ENCODE measurements at regions not wholly inside any gene's neighbourhood (a gene's known extent, or its start where the extent isn't known, plus 50 kb on each side); places are given as distances from the start of the nearest gene placed in this dataset.
"Not testable (repeated sequence)": the region's sequence is repeated elsewhere in the genome, so short reads cannot be mapped to it uniquely, and the experiment has no call there.

GRCh38 chr5:36426070-36426469 is 124.4 kb upstream of the RANBP3L start:
- TF ChIP-seq CTCF (IDR thresholded peaks at IDR 0.05; ENCODE audit: insufficient read depth, low read depth, low read length); EZH2 (IDR thresholded peaks at IDR 0.05; ENCODE audit: insufficient read depth, low read length): not testable (repeated sequence)
